ENCODE measurements at regions not wholly inside any gene's neighbourhood (a gene's known extent, or its start where the extent isn't known, plus 50 kb on each side); places are given as distances from the start of the nearest gene placed in this dataset.

DNA sequence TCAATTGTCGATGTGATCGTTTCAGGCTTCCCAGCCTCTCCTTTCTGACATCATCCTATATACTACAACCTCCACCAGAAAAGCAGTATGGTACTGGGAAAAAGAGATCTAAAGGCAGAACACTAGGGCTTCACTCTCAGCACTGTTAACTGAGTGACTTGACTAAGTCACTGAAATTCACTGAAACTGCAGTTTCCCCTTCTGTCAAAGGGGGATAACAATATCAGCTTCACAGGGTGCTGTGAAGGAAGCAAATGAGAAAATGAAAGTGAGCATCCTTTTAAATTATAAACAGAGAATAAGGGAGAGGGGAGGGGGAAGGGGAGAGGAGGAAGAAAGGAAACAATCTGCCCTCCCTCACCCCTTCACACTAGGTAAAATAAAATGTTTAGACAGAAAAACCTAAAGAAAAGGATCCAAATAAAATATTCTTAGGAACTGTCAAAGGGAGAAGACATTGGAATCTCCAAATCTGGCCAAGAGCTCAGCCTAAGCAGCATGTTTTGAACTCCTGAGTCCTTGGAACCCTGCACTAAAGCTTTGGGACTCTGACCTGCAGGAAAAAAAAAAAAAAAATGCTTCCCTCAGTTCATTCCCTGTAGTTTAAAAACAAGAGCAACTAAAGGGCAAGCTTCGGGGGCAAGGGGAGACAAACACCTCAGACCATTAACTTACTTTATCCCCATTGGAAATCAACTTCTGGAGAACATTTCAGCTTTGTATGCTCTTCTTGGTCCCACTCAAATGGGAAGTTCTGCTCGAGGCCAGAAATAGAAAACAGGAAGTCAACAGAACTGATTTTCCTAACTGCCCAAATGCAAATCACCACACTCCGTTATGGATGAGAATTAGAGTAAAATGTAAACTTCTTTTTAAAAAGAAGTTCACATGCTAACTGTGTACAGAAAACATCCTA lies 178.3 kb downstream of the DEPDC1B start:
- Histone ChIP-seq H3K27ac (ENCODE audit: low read depth in 1 of 2, low read length in 2 of 2) (no peak overlapping the region), H3K4me3 (ENCODE audit: low read depth in 1 of 3, low read length in 3 of 3) (no peak overlapping the region), H3K27me3 (ENCODE audit: control insufficient read depth in 4 of 4, insufficient read depth in 4 of 4, low read length in 3 of 4) (peaks cover 0 to 5% (median 0%) of the 10 kb centered on the region in 4 donors), H3K4me1 (ENCODE audit: control insufficient read depth in 4 of 4, insufficient read depth in 4 of 4, low read length in 3 of 4) (no peaks in the 10 kb centered on the region), H3K9ac (ENCODE audit: low read depth in 1 of 2, low read length in 2 of 2) (no peak overlapping the region), H3K36me3 (ENCODE audit: control insufficient read depth in 4 of 4, insufficient read depth in 3 of 4, low read depth in 1 of 4, low read length in 3 of 4) (no peaks in the 10 kb centered on the region), H3K9me3 (ENCODE audit: control insufficient read depth in 4 of 4, low read length in 3 of 4) (no peaks in the 10 kb centered on the region)
- TF ChIP-seq, protein P1, sequence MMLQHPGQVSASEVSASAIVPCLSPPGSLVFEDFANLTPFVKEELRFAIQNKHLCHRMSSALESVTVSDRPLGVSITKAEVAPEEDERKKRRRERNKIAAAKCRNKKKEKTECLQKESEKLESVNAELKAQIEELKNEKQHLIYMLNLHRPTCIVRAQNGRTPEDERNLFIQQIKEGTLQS (IDR thresholded peaks at IDR 0.05), result no peak
- no peak for TF ChIP-seq JUND (IDR thresholded peaks at IDR 0.05)
- no peak for TF ChIP-seq FOXA1 (IDR thresholded peaks at IDR 0.05)
- TF ChIP-seq, protein P2, sequence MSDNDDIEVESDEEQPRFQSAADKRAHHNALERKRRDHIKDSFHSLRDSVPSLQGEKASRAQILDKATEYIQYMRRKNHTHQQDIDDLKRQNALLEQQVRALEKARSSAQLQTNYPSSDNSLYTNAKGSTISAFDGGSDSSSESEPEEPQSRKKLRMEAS (IDR thresholded peaks at IDR 0.05), result no peak
- no peak for TF ChIP-seq HNF4G (IDR thresholded peaks at IDR 0.05)
- no peak for TF ChIP-seq NR2F2 (IDR thresholded peaks at IDR 0.05)
- no peak for TF ChIP-seq RAD21 (IDR thresholded peaks at IDR 0.05)
- 54% methylated on average over 5 of the region's 5 CpGs for WGBS
- no peak for DNase-seq (ENCODE audit: low spot score)

DNA sequence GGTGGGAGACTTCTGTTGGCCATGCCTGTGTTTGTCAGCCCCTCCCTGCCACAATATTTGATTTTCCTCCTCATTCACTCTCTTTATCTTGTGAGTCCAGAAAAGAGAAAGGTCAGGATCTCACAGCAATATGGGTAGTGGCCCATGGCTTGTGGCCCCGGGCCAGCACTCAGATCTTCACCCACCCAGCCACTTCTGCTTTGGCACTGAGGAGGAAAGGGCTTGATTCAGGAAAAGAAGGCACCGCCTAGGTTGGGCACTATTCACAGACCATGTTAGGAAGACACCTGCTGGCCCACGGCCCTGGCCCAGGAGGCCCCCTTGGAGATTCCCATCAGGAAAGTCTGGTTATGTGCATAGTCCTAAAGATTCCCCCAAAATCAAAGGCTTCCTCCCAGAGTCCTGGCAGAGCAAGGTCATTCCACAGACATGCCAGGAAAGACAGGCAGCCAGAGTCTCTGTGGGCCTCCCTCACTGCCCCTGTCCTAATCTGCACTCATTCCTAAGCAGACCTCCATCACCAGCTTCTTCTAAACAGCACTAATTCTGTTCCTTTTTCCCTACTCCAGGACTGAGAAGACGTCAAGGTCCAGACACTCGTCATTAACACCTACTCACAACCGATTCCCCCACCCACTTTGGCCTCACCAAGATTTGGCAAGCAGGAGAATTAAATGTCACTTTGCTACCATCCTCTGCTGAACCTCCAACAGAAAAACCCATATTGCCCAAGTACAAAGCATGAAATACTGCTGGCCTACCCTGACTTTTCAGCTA lies 179.3 kb downstream of the DEPDC1B start:
- Histone ChIP-seq H3K27me3 (ENCODE audit: control insufficient read depth in 4 of 4, insufficient read depth in 4 of 4, low read length in 3 of 4) (peaks cover 0 to 5% (median 0%) of the 10 kb centered on the region in 4 donors), H3K4me3 (ENCODE audit: low read depth in 1 of 3, low read length in 3 of 3) (no peak overlapping the region), H3K27ac (ENCODE audit: low read depth in 1 of 2, low read length in 2 of 2) (no peak overlapping the region), H3K9me3 (ENCODE audit: control insufficient read depth in 4 of 4, low read length in 3 of 4) (no peaks in the 10 kb centered on the region), H3K36me3 (ENCODE audit: control insufficient read depth in 4 of 4, insufficient read depth in 3 of 4, low read depth in 1 of 4, low read length in 3 of 4) (no peaks in the 10 kb centered on the region), H3K4me1 (ENCODE audit: control insufficient read depth in 4 of 4, insufficient read depth in 4 of 4, low read length in 3 of 4) (no peaks in the 10 kb centered on the region), H3K9ac (ENCODE audit: low read depth in 1 of 2, low read length in 2 of 2) (no peak overlapping the region)
- 76% methylated on average over 6 of the region's 6 CpGs for WGBS
- TF ChIP-seq, protein P2 (IDR thresholded peaks at IDR 0.05), result no peak
- TF ChIP-seq, protein P1 (IDR thresholded peaks at IDR 0.05), result no peak
- TF ChIP-seq GABPA (IDR thresholded peaks at IDR 0.05 in 1 of 2, conservative IDR thresholded peaks at IDR 0.05 in 1 of 2) (no peak), HNF4A (conservative IDR thresholded peaks at IDR 0.05) (no peak), NR2F2 (IDR thresholded peaks at IDR 0.05) (no peak), TAF1 (conservative IDR thresholded peaks at IDR 0.05) (no peak), FOXA1 (IDR thresholded peaks at IDR 0.05) (no peak), SP1 (IDR thresholded peaks at IDR 0.05) (no peak), RXRA (IDR thresholded peaks at IDR 0.05) (no peak), JUND (IDR thresholded peaks at IDR 0.05) (no peak), EGR1 (IDR thresholded peaks at IDR 0.05; ENCODE audit: low read depth in 2 of 2) (no peak), FOXA2 (IDR thresholded peaks at IDR 0.05) (no peak), HNF4G (IDR thresholded peaks at IDR 0.05) (no peak), YY1 (IDR thresholded peaks at IDR 0.05) (no peak), RAD21 (IDR thresholded peaks at IDR 0.05) (no peak)
- TF ChIP-seq, protein P3, sequence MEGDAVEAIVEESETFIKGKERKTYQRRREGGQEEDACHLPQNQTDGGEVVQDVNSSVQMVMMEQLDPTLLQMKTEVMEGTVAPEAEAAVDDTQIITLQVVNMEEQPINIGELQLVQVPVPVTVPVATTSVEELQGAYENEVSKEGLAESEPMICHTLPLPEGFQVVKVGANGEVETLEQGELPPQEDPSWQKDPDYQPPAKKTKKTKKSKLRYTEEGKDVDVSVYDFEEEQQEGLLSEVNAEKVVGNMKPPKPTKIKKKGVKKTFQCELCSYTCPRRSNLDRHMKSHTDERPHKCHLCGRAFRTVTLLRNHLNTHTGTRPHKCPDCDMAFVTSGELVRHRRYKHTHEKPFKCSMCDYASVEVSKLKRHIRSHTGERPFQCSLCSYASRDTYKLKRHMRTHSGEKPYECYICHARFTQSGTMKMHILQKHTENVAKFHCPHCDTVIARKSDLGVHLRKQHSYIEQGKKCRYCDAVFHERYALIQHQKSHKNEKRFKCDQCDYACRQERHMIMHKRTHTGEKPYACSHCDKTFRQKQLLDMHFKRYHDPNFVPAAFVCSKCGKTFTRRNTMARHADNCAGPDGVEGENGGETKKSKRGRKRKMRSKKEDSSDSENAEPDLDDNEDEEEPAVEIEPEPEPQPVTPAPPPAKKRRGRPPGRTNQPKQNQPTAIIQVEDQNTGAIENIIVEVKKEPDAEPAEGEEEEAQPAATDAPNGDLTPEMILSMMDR (IDR thresholded peaks at IDR 0.05; ENCODE audit: low read depth, low read length, missing input control), result no peak
- TF ChIP-seq, protein P4, sequence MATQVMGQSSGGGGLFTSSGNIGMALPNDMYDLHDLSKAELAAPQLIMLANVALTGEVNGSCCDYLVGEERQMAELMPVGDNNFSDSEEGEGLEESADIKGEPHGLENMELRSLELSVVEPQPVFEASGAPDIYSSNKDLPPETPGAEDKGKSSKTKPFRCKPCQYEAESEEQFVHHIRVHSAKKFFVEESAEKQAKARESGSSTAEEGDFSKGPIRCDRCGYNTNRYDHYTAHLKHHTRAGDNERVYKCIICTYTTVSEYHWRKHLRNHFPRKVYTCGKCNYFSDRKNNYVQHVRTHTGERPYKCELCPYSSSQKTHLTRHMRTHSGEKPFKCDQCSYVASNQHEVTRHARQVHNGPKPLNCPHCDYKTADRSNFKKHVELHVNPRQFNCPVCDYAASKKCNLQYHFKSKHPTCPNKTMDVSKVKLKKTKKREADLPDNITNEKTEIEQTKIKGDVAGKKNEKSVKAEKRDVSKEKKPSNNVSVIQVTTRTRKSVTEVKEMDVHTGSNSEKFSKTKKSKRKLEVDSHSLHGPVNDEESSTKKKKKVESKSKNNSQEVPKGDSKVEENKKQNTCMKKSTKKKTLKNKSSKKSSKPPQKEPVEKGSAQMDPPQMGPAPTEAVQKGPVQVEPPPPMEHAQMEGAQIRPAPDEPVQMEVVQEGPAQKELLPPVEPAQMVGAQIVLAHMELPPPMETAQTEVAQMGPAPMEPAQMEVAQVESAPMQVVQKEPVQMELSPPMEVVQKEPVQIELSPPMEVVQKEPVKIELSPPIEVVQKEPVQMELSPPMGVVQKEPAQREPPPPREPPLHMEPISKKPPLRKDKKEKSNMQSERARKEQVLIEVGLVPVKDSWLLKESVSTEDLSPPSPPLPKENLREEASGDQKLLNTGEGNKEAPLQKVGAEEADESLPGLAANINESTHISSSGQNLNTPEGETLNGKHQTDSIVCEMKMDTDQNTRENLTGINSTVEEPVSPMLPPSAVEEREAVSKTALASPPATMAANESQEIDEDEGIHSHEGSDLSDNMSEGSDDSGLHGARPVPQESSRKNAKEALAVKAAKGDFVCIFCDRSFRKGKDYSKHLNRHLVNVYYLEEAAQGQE (IDR thresholded peaks at IDR 0.05), result no peak
- TF ChIP-seq, protein P5, sequence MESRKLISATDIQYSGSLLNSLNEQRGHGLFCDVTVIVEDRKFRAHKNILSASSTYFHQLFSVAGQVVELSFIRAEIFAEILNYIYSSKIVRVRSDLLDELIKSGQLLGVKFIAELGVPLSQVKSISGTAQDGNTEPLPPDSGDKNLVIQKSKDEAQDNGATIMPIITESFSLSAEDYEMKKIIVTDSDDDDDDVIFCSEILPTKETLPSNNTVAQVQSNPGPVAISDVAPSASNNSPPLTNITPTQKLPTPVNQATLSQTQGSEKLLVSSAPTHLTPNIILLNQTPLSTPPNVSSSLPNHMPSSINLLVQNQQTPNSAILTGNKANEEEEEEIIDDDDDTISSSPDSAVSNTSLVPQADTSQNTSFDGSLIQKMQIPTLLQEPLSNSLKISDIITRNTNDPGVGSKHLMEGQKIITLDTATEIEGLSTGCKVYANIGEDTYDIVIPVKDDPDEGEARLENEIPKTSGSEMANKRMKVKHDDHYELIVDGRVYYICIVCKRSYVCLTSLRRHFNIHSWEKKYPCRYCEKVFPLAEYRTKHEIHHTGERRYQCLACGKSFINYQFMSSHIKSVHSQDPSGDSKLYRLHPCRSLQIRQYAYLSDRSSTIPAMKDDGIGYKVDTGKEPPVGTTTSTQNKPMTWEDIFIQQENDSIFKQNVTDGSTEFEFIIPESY (IDR thresholded peaks at IDR 0.05), result no peak
- no peak for DNase-seq (ENCODE audit: low spot score)

All from liver (tissue), 8 donors.